OCI-LY7 (cell line): ENCODE measurements at regions not wholly inside any gene's neighbourhood (a gene's known extent, or its start where the extent isn't known, plus 50 kb on each side); places are given as distances from the start of the nearest gene placed in this dataset.

Experiments
- BruUV-seq: library from RNA; stranded (reverse); fragments of 400-500 nt; replicated peaks from 2 replicates; lab custom pipeline; 2021; lab: Mats Ljungman, UMichigan
- CTCF ChIA-PET: fragments of 300-600 bp; sonication (Branson Sonifier 250); formaldehyde crosslinking; loops from one replicate; lab custom pipeline; 2022; ENCODE audit warnings: antibody characterized with exemption; ENCODE audit not compliant: unreplicated experiment; lab: Charles Lee
- POLR2A ChIA-PET: fragments of 300-600 bp; sonication (Branson Sonifier 250); formaldehyde crosslinking; loops from one replicate; lab custom pipeline; 2022; ENCODE audit warnings: antibody characterized with exemption; lab: Charles Lee
- DNase-seq: peaks from one replicate; pipeline ENCODE4 v3.0.0-alpha.2; 2015; ENCODE audit warnings: low spot score
- H2AFZ ChIP-seq: fragments of 200-600 bp; sonication (generic), shearing (Covaris generic); 2 replicates; pipeline ENCODE4 v1.6.1; 2014; ENCODE audit warnings: mild to moderate bottlenecking, antibody characterized with exemption, low read length, moderate library complexity
- H3K27ac ChIP-seq: fragments of 200-600 bp; sonication (generic); 2 replicates; pipeline ENCODE4 v1.5.1; 2014; ENCODE audit warnings: mixed run types, low read depth, mild to moderate bottlenecking, moderate library complexity, low read length, inconsistent platforms; ENCODE audit not compliant: poor library complexity, severe bottlenecking
- H3K36me3 ChIP-seq: fragments of 200-600 bp; sonication (generic); 2 replicates; pipeline ENCODE4 v1.6.1; 2014; ENCODE audit warnings: mild to moderate bottlenecking, antibody characterized with exemption, low read length, moderate library complexity, mixed read lengths; ENCODE audit not compliant: insufficient read depth
- H3K4me1 ChIP-seq: fragments of 200-600 bp; sonication (generic); 2 replicates; pipeline ENCODE4 v1.5.1; 2014; ENCODE audit warnings: mild to moderate bottlenecking, low read length; ENCODE audit not compliant: insufficient read depth, poor library complexity, severe bottlenecking
- H3K4me2 ChIP-seq: fragments of 200-600 bp; sonication (generic); 2 replicates; pipeline ENCODE4 v1.6.1; 2014; ENCODE audit warnings: mild to moderate bottlenecking, low read length
- H3K4me3 ChIP-seq: fragments of 200-600 bp; sonication (generic); 2 replicates; pipeline ENCODE4 v1.5.1; 2014; ENCODE audit warnings: mild to moderate bottlenecking, low read depth, low read length; ENCODE audit not compliant: poor library complexity, severe bottlenecking
- H3K79me2 ChIP-seq: fragments of 200-600 bp; sonication (generic); 2 replicates; pipeline ENCODE4 v1.6.1; 2016; ENCODE audit warnings: low read depth, mild to moderate bottlenecking, low read length, moderate library complexity, mixed read lengths; ENCODE audit not compliant: insufficient read depth
- H3K9me2 ChIP-seq: fragments of 200-600 bp; sonication (generic); 2 replicates; pipeline ENCODE4 v1.6.1; 2016; ENCODE audit warnings: mild to moderate bottlenecking, low read length, mixed read lengths; ENCODE audit not compliant: insufficient read depth
- H3K9me3 ChIP-seq: fragments of 200-600 bp; sonication (generic); 2 replicates; pipeline ENCODE4 v1.6.1; 2014; ENCODE audit warnings: mild to moderate bottlenecking, mixed run types, low read length, mixed read lengths
- H4K20me1 ChIP-seq: fragments of 200-600 bp; sonication (generic); 2 replicates; pipeline ENCODE4 v1.6.1; 2014; ENCODE audit warnings: mild to moderate bottlenecking, antibody characterized with exemption, low read length, moderate library complexity, mixed read lengths; ENCODE audit not compliant: insufficient read depth
- CTCF ChIP-seq: fragments of 200-600 bp; sonication (generic); conservative IDR thresholded peaks from 2 replicates; pipeline ENCODE4 v1.5.1; 2014; ENCODE audit warnings: mild to moderate bottlenecking, antibody characterized with exemption, low read length, moderate library complexity, mixed read lengths
- EZH2phosphoT487 ChIP-seq: fragments of 200-600 bp; sonication (generic); IDR thresholded peaks from 2 replicates; pipeline ENCODE4 v1.6.1; 2018; ENCODE audit warnings: low read depth, borderline replicate concordance, mild to moderate bottlenecking, mixed run types, antibody characterized with exemption, low read length, moderate library complexity, mixed read lengths
- intact Hi-C: fragments of 100-400 bp; cut with micrococcal nuclease; formaldehyde crosslinking; loops from one replicate; pipeline ENCODE4 v1.10.0; 2022; ENCODE audit not compliant: unreplicated experiment

- no peaks in the 10 kb centered on the region for H3K79me2 ChIP-seq
- no peaks in the 10 kb centered on the region for H3K36me3 ChIP-seq
- CTCF ChIA-PET: no interaction called here
- H3K9me2 ChIP-seq: no peaks in the 10 kb centered on the region
- POLR2A ChIA-PET: interaction anchor here (0.6 kb wide), 1 partner anchor 557 kb away, joined by 6 read pairs; no protein-coding TSS in a partner anchor
- no peak overlapping the region for H2AFZ ChIP-seq
- BruUV-seq: no TSS peak
- TF ChIP-seq CTCF (no peak), EZH2phosphoT487 (no peak)
- intact Hi-C loops: no loop called here
- H3K9me3 ChIP-seq: no peaks in the 10 kb centered on the region
- no peak overlapping the region for H3K4me2 ChIP-seq
- DNase-seq: no peak
- no peaks in the 10 kb centered on the region for H4K20me1 ChIP-seq
- H3K4me1 ChIP-seq: no peaks in the 10 kb centered on the region
- no peak overlapping the region for H3K4me3 ChIP-seq
- H3K27ac ChIP-seq: no peak overlapping the region
These were observed 536.0 kb downstream of the GATA3 start for GRCh38 chr10:8590518-8590917.

- H3K9me2 ChIP-seq: no peaks in the 10 kb centered on the region
- TF ChIP-seq EZH2phosphoT487 (no peak), CTCF (no peak)
- CTCF ChIA-PET: no interaction called here
- DNase-seq: no peak
- POLR2A ChIA-PET: interaction anchor here (0.9 to 1.2 kb wide), 2 partner anchors 9 to 26 kb away, joined by 3 read pairs; no protein-coding TSS in a partner anchor
- H2AFZ ChIP-seq: no peak overlapping the region
- no peaks in the 10 kb centered on the region for H3K9me3 ChIP-seq
- H3K27ac ChIP-seq: no peak overlapping the region
- intact Hi-C loops: no loop called here
- H3K4me2 ChIP-seq: no peak overlapping the region
- H3K4me1 ChIP-seq: no peaks in the 10 kb centered on the region
- H3K36me3 ChIP-seq: no peaks in the 10 kb centered on the region
- no TSS peak for BruUV-seq
- H4K20me1 ChIP-seq: no peaks in the 10 kb centered on the region
- no peaks in the 10 kb centered on the region for H3K79me2 ChIP-seq
- no peak overlapping the region for H3K4me3 ChIP-seq
These were observed 537.2 kb downstream of the GATA3 start for GRCh38 chr10:8591640-8592039.

- no peak overlapping the region for H2AFZ ChIP-seq
- no peaks in the 10 kb centered on the region for H3K79me2 ChIP-seq
- no peak overlapping the region for H3K4me3 ChIP-seq
- TF ChIP-seq CTCF (no peak), EZH2phosphoT487 (no peak)
- H4K20me1 ChIP-seq: no peaks in the 10 kb centered on the region
- H3K36me3 ChIP-seq: no peaks in the 10 kb centered on the region
- H3K4me2 ChIP-seq: no peak overlapping the region
- no peak for DNase-seq
- intact Hi-C loops: no loop called here
- ChIA-PET CTCF (no interaction called here), POLR2A (no interaction called here)
- no TSS peak for BruUV-seq
- H3K9me3 ChIP-seq: no peaks in the 10 kb centered on the region
- no peaks in the 10 kb centered on the region for H3K9me2 ChIP-seq
- H3K27ac ChIP-seq: no peak overlapping the region
- H3K4me1 ChIP-seq: no peaks in the 10 kb centered on the region
These were observed 539.7 kb downstream of the GATA3 start for GRCh38 chr10:8594176-8594575.
